CD4-positive, alpha-beta T cell (primary cell): ENCODE measurements at regions not wholly inside any gene's neighbourhood (a gene's known extent, or its start where the extent isn't known, plus 50 kb on each side); places are given as distances from the start of the nearest gene placed in this dataset.

Experiments
- ATAC-seq: fragments of 200-7000 bp; cut with Tn5 transposase; one replicate; pipeline ENCODE4 v1.10.0; 2022; ENCODE audit warnings: mild to moderate bottlenecking; ENCODE audit not compliant: poor library complexity
- CTCF ChIA-PET: fragments of 350-600 bp; sonication (Branson Sonifier 250); formaldehyde crosslinking; loops from one replicate; lab custom pipeline; 2021; ENCODE audit warnings: antibody characterized with exemption, inconsistent platforms; lab: Charles Lee
- POLR2A ChIA-PET: fragments of 350-600 bp; sonication (Branson Sonifier 250); formaldehyde crosslinking; loops from one replicate; lab custom pipeline; 2021; ENCODE audit warnings: antibody characterized with exemption, inconsistent platforms; lab: Charles Lee
- DNase-seq, 14 experiments: peaks; one replicate each; pipeline ENCODE4 v3.0.0-alpha.2; 2013 to 2020; ENCODE audit warnings: mixed read lengths in 2 of 14
- H3K27ac ChIP-seq, 2 donors: one replicate each; pipeline versions ENCODE4 v1.5.1 to v1.7.0; 2013; ENCODE audit warnings: low read length in 2 of 2, low read depth in 1 of 2, mild to moderate bottlenecking in 1 of 2
- H3K27me3 ChIP-seq, 2 experiments: 1 replicate in 1 of 2; 2 replicates in 1 of 2; pipeline versions ENCODE4 v1.6.1 to v1.7.0; 2013; ENCODE audit warnings: low read length in 2 of 2, control low read depth in 1 of 2, mild to moderate bottlenecking in 1 of 2, moderate library complexity in 1 of 2; ENCODE audit not compliant: insufficient read depth in 2 of 2, control insufficient read depth in 1 of 2
- H3K36me3 ChIP-seq: one replicate; pipeline ENCODE4 v1.6.1; 2013; ENCODE audit warnings: low read length, control low read depth; ENCODE audit not compliant: insufficient read depth
- H3K4me1 ChIP-seq: one replicate; pipeline ENCODE4 v1.6.1; 2013; ENCODE audit warnings: low read length, control low read depth; ENCODE audit not compliant: insufficient read depth
- H3K4me3 ChIP-seq: one replicate; pipeline ENCODE4 v1.5.1; 2013; ENCODE audit warnings: mild to moderate bottlenecking, low read length, moderate library complexity
- H3K9me3 ChIP-seq, 2 experiments: 1 replicate in 1 of 2; 2 replicates in 1 of 2; pipeline versions ENCODE4 v1.6.1 to v1.7.0; 2013; ENCODE audit warnings: low read length in 2 of 2, mild to moderate bottlenecking in 2 of 2, control low read depth in 1 of 2, moderate library complexity in 1 of 2; ENCODE audit not compliant: control insufficient read depth in 1 of 2, insufficient read depth in 1 of 2
- H3K27ac Mint-ChIP-seq: one replicate; pipeline ENCODE4 v1.8.0; 2020; ENCODE audit warnings: mixed read lengths
- H3K27me3 Mint-ChIP-seq: one replicate; pipeline ENCODE4 v1.8.0; 2021; ENCODE audit warnings: mixed read lengths
- H3K36me3 Mint-ChIP-seq: one replicate; pipeline ENCODE4 v1.8.0; 2021; ENCODE audit warnings: low read depth, mixed read lengths
- H3K4me1 Mint-ChIP-seq: one replicate; pipeline ENCODE4 v1.8.0; 2021; ENCODE audit warnings: low read depth, mixed read lengths
- H3K4me3 Mint-ChIP-seq: one replicate; pipeline ENCODE4 v1.8.0; 2020; ENCODE audit warnings: mild to moderate bottlenecking, mixed read lengths
- H3K9me3 Mint-ChIP-seq: one replicate; pipeline ENCODE4 v1.8.0; 2020; ENCODE audit warnings: mixed read lengths
- intact Hi-C, 2 experiments: fragments of 100-400 bp; cut with DNase I in 1 of 2; cut with micrococcal nuclease in 1 of 2; formaldehyde crosslinking; loops; one replicate each; pipeline versions ENCODE4 v1.15.1 to v1.9.0; 2023 to 2025; cut with DNase I, micrococcal nuclease
- TF ChIP-seq, protein P1 (sequence below): fragments of 200-600 bp; IDR thresholded peaks from one replicate; pipeline ENCODE4 v1.8.0; 2022; ENCODE audit warnings: antibody characterized with exemption, mild to moderate bottlenecking

DNA sequence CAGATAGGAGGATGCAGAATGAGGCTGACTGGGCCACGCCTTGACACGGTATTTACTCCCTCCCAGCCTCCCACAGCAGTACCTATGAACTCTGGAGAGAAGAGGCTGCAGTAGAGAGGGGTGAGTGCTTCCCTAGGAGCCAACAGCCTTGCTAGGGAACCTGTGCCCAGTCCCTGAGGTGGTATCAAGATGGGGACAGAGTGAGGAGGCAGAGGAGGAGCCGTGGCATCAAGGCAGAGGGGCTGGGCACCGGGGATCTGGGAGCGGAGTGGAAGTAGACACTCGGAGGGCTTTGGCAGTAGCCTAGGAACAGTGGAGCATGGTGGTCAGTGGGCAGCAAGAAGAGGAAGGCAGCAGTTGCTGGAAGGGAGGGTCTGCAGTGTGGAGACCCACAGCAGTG lies 68.7 kb upstream of the CHST15 start:
- no peak overlapping the region for H3K27ac Mint-ChIP-seq
- H3K4me1 Mint-ChIP-seq = no peaks in the 10 kb centered on the region
- H3K9me3 ChIP-seq = peaks cover 0 to 9% of the 10 kb centered on the region in 2 experiments
- H3K27me3 Mint-ChIP-seq = peaks cover 20% of the 10 kb centered on the region
- no peaks in the 10 kb centered on the region for H3K36me3 Mint-ChIP-seq
- peaks cover 0 to 2% of the 10 kb centered on the region in 2 experiments for H3K27me3 ChIP-seq
- H3K27ac ChIP-seq = no peak overlapping the region
- no peak overlapping the region for H3K4me3 Mint-ChIP-seq
- ATAC-seq (no peak), DNase-seq (no peak)
- no peaks in the 10 kb centered on the region for H3K36me3 ChIP-seq
- intact Hi-C loops = no loop called here
- no peaks in the 10 kb centered on the region for H3K4me1 ChIP-seq
- CTCF ChIA-PET = no interaction called here
- H3K4me3 ChIP-seq = no peak overlapping the region
- no peaks in the 10 kb centered on the region for H3K9me3 Mint-ChIP-seq
- POLR2A ChIA-PET = no interaction called here
- TF ChIP-seq, protein P1, sequence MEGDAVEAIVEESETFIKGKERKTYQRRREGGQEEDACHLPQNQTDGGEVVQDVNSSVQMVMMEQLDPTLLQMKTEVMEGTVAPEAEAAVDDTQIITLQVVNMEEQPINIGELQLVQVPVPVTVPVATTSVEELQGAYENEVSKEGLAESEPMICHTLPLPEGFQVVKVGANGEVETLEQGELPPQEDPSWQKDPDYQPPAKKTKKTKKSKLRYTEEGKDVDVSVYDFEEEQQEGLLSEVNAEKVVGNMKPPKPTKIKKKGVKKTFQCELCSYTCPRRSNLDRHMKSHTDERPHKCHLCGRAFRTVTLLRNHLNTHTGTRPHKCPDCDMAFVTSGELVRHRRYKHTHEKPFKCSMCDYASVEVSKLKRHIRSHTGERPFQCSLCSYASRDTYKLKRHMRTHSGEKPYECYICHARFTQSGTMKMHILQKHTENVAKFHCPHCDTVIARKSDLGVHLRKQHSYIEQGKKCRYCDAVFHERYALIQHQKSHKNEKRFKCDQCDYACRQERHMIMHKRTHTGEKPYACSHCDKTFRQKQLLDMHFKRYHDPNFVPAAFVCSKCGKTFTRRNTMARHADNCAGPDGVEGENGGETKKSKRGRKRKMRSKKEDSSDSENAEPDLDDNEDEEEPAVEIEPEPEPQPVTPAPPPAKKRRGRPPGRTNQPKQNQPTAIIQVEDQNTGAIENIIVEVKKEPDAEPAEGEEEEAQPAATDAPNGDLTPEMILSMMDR = no peak

DNA sequence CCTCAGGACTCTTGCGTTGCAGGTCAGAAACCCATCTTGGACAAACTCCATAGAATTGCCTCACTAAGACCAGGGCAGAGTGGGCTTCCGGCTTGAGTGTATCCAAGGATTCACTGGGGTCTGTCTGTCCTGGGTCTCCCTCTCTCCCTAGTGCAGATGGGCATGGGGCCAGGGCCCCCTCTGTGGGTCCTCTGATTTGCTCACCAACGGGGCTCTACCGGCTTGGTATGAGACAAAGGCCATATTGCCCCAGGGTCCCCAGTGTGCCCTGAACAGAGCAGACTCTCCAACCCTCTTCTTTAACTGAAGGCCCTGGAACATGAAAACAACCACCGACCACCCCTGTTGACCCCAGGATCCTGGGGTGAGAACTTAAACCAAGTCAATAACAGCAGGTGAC lies 68.2 kb upstream of the CHST15 start:
- intact Hi-C loops = no loop called here
- Mint-ChIP-seq H3K9me3 (no peaks in the 10 kb centered on the region), H3K27me3 (peaks cover 20% of the 10 kb centered on the region), H3K4me1 (no peaks in the 10 kb centered on the region), H3K4me3 (no peak overlapping the region), H3K36me3 (no peaks in the 10 kb centered on the region), H3K27ac (no peak overlapping the region)
- Histone ChIP-seq H3K9me3 (peaks cover 0 to 8% of the 10 kb centered on the region in 2 experiments), H3K27me3 (peaks cover 0 to 2% of the 10 kb centered on the region in 2 experiments), H3K4me1 (no peaks in the 10 kb centered on the region), H3K27ac (no peak overlapping the region), H3K4me3 (no peak overlapping the region), H3K36me3 (no peaks in the 10 kb centered on the region)
- TF ChIP-seq, protein P1 = no peak
- ATAC-seq (no peak), DNase-seq (no peak)
- ChIA-PET CTCF (no interaction called here), POLR2A (no interaction called here)

DNA sequence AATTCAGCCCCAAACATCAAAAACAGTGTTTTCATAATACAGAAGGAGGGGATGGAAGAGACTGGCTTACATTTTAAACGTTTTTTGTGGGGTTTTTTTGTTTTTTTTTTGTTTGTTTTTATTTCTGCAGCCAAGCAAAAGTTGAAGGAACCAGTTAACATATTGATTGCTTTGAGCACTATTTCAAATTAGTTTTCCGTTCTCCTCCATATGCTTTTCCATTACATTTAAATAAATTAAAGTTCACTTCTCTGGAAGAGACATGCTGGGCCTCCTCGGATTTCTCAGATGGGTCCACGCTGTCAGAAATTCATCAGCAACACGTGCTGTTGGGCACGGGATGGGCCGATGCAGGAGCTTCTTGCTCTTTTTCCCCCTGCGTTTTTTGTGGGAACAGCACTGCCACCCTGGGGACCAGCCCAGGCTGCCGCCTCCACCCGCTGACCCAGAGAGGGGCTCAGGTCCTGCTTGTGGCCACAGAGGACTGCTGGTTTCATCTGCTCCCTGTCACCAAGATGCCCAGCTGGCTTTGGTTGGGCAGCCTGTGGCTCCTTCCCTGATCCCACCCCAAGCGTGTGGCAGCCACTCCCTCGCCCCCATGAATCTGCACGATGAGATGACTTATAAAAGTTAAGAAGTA lies 67.7 kb upstream of the CHST15 start:
- DNase-seq (peak in 1 of 14 experiments; percentile 28), ATAC-seq (no peak)
- Histone ChIP-seq H3K4me3 (no peak overlapping the region), H3K27me3 (peaks cover 0 to 2% of the 10 kb centered on the region in 2 experiments), H3K36me3 (no peaks in the 10 kb centered on the region), H3K27ac (no peak overlapping the region), H3K4me1 (no peaks in the 10 kb centered on the region), H3K9me3 (peaks cover 0 to 5% of the 10 kb centered on the region in 2 experiments)
- Mint-ChIP-seq H3K36me3 (no peaks in the 10 kb centered on the region), H3K9me3 (no peaks in the 10 kb centered on the region), H3K27me3 (peaks cover 20% of the 10 kb centered on the region), H3K4me1 (no peaks in the 10 kb centered on the region), H3K4me3 (no peak overlapping the region), H3K27ac (no peak overlapping the region)
- TF ChIP-seq, protein P1 = no peak
- CTCF ChIA-PET = no interaction called here
- intact Hi-C loops = no loop called here
- POLR2A ChIA-PET = no interaction called here
